ENCODE measurements at regions not wholly inside any gene's neighbourhood (a gene's known extent, or its start where the extent isn't known, plus 50 kb on each side); places are given as distances from the start of the nearest gene placed in this dataset.

DNA sequence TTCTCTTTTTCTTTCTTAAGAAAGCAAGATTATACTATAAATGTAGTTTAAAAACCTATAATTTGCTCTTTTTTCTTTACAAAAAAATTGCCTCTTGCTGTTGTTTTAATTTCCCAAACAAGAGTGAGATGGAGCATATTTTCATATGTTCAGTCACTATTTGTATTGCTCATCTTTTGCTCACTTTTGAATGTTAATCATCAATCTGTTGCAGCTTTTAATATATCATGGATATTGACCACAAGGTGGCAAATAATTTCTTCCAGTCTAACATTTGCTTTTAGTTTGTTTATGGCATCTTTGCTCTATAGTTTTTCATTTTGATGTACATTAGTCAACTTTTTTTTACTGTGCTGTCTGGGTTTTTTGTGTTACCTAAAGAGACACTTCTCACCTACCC lies 112.6 kb upstream of the THRB start:
- no peak overlapping the region for H3K4me3 ChIP-seq
- ATAC-seq (no peak), DNase-seq (no peak)
- no peaks in the 10 kb centered on the region for H3K4me1 ChIP-seq (ENCODE audit: low read depth)
- H3K9me3 ChIP-seq, result no peaks in the 10 kb centered on the region
- TF ChIP-seq, protein P1, sequence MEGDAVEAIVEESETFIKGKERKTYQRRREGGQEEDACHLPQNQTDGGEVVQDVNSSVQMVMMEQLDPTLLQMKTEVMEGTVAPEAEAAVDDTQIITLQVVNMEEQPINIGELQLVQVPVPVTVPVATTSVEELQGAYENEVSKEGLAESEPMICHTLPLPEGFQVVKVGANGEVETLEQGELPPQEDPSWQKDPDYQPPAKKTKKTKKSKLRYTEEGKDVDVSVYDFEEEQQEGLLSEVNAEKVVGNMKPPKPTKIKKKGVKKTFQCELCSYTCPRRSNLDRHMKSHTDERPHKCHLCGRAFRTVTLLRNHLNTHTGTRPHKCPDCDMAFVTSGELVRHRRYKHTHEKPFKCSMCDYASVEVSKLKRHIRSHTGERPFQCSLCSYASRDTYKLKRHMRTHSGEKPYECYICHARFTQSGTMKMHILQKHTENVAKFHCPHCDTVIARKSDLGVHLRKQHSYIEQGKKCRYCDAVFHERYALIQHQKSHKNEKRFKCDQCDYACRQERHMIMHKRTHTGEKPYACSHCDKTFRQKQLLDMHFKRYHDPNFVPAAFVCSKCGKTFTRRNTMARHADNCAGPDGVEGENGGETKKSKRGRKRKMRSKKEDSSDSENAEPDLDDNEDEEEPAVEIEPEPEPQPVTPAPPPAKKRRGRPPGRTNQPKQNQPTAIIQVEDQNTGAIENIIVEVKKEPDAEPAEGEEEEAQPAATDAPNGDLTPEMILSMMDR (IDR thresholded peaks at IDR 0.05), result no peak
- intact Hi-C loops (cut with DNase I, micrococcal nuclease), result no loop called here
- no peaks in the 10 kb centered on the region for H3K36me3 ChIP-seq (ENCODE audit: low read depth)

DNA sequence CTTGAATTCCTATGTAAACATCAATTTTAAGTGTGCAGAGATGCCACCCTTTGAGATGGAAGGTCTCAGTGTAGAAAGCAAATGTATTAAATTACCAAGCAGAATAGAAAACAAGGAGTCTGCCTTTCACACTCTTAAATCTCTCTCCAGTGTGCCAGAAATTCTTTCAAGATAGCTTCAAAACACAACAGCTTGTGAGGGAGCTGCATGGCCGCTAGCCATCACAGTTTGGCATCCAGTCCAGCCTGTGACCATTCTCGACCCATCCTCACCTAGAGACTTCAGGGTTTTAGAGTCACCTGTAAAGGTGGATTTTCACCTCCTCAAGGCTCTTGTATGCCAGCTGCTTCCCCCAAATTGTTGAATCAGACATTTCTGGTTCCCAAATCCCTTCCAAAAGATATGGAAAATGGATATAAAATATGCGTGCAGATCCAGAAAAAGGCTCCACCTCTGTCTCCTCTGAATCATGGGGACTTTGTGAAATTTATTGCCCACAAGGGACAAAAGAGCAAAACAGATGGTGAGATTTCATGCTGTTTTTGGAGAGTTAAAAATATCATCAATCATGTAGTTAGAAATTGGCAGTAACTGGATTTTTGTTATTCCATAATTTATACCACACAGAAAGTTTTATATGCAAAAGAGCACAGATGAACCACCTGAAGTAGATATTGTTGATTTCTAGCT lies 114.2 kb upstream of the THRB start:
- TF ChIP-seq, protein P1 (IDR thresholded peaks at IDR 0.05), result no peak
- intact Hi-C loops (cut with DNase I, micrococcal nuclease), result no loop called here
- DNase-seq (no peak), ATAC-seq (no peak)
- H3K36me3 ChIP-seq (ENCODE audit: low read depth), result no peaks in the 10 kb centered on the region
- no peaks in the 10 kb centered on the region for H3K4me1 ChIP-seq (ENCODE audit: low read depth)
- no peak overlapping the region for H3K4me3 ChIP-seq
- no peaks in the 10 kb centered on the region for H3K9me3 ChIP-seq

DNA sequence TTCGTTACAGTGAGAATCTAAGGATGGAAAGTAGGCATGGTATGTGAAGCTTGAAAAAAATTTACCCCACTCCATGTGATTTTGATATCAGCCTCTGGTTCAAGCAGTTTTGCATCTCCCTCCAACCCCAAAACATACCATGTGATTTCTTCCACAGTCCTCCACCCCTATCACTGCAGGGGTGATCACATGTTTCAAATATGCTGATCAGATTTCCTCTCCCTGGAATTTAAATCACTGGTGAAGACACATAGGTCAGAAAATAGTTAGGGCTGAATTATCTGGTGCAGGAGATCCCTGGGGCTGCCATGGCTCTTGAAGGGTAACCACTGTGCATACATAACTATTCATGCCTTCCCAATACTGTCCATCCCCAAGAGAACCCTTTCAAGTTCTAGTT lies 119.7 kb upstream of the THRB start:
- ATAC-seq, result no peak
- Histone ChIP-seq H3K9me3 (no peaks in the 10 kb centered on the region), H3K36me3 (ENCODE audit: low read depth) (no peaks in the 10 kb centered on the region), H3K4me3 (no peak overlapping the region), H3K4me1 (ENCODE audit: low read depth) (no peaks in the 10 kb centered on the region)
- DNase-seq, result no peak
- TF ChIP-seq, protein P1 (IDR thresholded peaks at IDR 0.05), result no peak
- intact Hi-C loops (cut with DNase I, micrococcal nuclease), result no loop called here

DNA sequence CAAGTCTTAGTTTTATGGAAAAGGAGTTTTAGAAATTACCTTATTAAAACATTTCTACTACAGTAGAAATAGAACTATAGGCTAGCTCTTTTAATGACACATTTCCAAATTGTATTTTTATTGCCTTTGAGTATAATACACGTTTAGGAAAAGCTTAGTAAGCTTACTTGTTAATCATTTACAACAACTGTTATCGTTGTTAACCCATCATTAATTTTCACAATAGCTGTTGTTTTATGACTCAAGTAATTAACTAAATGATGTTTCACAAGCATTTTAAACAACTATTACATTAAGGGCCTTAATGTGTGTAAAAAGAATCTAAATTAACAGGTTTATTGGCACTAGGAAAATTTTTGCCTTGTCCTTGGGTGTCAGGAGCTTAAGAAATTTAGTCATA lies 120.5 kb upstream of the THRB start:
- no peak overlapping the region for H3K4me3 ChIP-seq
- ATAC-seq, result no peak
- no peak for DNase-seq
- H3K4me1 ChIP-seq (ENCODE audit: low read depth), result no peaks in the 10 kb centered on the region
- TF ChIP-seq, protein P1 (IDR thresholded peaks at IDR 0.05), result no peak
- H3K9me3 ChIP-seq, result no peaks in the 10 kb centered on the region
- intact Hi-C loops (cut with DNase I, micrococcal nuclease), result no loop called here
- H3K36me3 ChIP-seq (ENCODE audit: low read depth), result no peaks in the 10 kb centered on the region

DNA sequence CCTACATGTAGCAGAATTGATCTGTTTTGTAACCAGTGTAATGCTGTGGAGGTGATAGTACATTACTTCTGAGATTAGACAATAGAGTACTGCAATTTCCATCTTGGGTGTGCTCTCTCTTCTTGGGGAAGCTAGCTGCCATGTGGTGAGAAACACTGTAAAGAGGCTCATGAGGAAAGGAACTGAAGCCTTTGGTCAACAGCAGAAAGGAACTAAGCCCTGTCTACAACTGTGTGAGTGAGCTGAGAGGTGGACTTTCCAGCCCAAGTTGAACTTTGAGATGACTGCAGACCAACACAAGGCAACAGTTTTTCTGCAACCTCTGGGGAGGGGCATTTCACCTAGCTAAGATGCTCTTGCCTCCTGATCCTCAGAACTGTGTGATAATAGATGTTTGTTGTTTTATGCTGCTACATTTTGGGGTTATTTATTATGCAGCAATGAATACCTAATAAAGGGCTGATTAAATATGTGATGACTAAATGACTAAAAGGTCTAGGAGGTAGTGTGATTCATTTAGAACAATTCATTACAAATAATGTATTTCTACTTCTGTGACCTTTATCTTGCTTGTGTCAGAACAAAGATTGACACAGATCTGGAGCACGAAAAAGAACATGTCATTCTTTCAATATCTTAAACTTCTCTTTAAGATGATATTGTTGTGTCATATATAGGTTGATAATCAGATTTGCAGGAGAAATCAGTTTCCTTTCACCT lies 121.6 kb upstream of the THRB start:
- Histone ChIP-seq H3K9me3 (no peaks in the 10 kb centered on the region), H3K4me3 (no peak overlapping the region), H3K36me3 (ENCODE audit: low read depth) (no peaks in the 10 kb centered on the region), H3K4me1 (ENCODE audit: low read depth) (no peaks in the 10 kb centered on the region)
- DNase-seq (no peak), ATAC-seq (no peak)
- intact Hi-C loops (cut with DNase I, micrococcal nuclease), result no loop called here
- TF ChIP-seq, protein P1 (IDR thresholded peaks at IDR 0.05), result no peak

All from mucosa of descending colon (tissue), 3 donors.